GM18517 (cell line): ENCODE measurements at regions not wholly inside any gene's neighbourhood (a gene's known extent, or its start where the extent isn't known, plus 50 kb on each side); places are given as distances from the start of the nearest gene placed in this dataset.
"Not testable (repeated sequence)": the region's sequence is repeated elsewhere in the genome, so short reads cannot be mapped to it uniquely, and the experiment has no call there.

ENCODE experiments used
- ATAC-seq: cut with Tn5 transposase; IDR thresholded peaks from one replicate; pipeline ENCODE4 v1.9.1; 2021; ENCODE audit warnings: mild to moderate bottlenecking, moderate library complexity; ENCODE audit not compliant: unreplicated experiment

DNA sequence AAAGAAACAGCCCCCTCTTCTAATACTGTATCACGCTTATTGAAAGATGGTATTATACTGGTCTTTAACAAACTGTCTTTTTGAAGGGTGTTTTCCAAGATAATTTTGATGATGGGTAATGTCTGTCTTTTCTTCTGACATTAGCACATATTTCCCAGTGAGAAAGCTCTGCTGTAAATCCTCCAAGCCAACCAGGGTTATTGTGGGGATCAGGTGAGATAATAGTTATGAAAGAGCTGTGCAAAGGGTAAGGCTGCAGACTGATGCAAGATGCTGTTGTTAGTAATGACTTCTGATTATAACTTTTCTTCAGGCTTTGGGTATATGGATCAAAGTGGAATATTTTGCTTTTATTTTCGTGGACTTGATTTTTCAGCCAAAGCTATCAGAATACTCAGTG, 581.7 kb downstream of the REEP3 start:
- no peak for ATAC-seq

- no peak for ATAC-seq
Measured at GRCh38 chr10:64103750-64104470, 582.7 kb downstream of the REEP3 start.

DNA sequence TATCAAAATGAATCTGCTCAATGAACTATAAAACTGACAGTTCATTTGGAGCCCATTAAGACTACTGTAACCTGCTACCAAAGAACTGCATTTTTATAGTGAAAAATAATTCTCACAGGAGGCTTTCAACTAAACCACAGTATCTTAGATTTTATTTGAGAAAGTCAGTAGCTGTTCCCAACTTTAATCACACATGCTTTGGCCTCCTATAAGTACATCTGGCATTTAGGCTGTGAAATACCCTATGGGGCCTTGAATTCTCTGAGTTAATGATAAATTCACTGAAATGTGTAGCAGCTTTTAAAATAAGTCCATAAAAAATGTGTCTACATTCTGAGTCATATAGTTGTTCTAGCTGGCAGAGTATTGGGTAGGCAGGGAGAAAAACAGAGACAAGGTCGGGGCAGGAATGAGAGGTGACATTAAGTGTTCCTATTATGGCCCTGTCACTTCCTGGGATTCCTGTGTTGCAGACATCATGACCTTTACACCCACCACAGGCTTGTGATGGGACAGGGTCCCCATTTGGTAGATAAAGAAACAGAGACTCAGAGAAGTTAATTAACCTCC, 588.8 kb downstream of the REEP3 start:
- no peak for ATAC-seq

GRCh38 chr10:64112701-64113355, 591.6 kb downstream of the REEP3 start:
- ATAC-seq: no peak

DNA sequence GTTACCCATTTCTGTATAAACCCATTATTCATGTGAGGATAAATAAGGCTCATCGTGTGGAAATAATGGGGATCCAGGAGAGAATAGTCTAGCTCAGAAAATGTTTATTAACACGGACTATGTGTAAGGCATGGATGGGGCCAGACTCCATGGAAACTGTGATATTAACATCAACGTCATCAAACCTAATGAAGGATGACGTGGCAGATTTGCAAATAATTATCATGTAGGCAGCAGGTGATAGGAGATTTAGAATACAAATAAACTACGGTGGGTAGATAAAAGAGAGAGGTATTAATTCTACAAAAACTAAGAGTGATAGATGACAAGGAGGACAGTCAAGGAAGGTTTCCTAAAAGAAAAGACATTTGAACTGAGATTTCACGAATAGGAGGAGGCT, 592.2 kb downstream of the REEP3 start:
- no peak for ATAC-seq

DNA sequence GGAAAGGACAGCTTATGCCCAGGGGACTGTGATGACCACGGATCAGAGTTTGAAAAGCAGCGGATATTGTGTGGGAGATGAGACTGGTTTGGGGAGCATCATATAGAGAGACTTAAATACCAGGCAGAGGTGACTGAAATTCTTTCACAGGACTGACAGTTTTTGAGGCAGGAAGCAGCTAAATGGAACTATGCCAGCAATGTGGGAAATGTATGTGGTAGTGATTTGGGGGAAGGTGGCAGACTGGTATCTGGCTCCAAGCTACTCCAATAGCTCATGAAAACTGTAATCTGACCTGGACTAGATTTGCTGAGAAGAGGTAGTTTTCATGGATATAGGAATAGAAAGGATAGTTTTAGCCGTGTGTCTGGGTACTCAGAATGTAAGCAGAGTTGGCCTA, 592.6 kb downstream of the REEP3 start:
- no peak for ATAC-seq

- ATAC-seq: no peak
Measured at GRCh38 chr10:64115471-64115870, 594.3 kb downstream of the REEP3 start.

GRCh38 chr10:64115908-64116643, 594.9 kb downstream of the REEP3 start:
- no peak for ATAC-seq

GRCh38 chr10:64116707-64117106, 595.5 kb downstream of the REEP3 start:
- ATAC-seq: no peak

DNA sequence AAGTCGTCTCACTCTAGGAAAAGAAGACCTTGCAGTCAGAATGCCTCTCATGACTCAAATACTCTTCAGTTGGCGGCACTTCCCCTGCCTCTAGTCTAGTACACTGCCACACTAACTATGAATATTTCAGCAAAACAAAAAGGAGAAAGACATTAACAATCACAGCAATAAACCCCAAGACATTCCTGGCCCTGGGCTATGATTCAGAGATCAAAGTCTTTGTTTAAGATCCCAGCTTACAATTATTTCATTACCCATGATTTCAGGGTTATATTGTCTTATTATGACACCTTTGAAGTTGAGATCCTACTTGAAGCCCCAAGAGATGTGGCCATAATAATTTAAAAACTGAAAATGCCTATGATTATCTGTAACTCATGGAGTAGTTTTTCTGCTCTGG, 597.5 kb downstream of the REEP3 start:
- no peak for ATAC-seq

DNA sequence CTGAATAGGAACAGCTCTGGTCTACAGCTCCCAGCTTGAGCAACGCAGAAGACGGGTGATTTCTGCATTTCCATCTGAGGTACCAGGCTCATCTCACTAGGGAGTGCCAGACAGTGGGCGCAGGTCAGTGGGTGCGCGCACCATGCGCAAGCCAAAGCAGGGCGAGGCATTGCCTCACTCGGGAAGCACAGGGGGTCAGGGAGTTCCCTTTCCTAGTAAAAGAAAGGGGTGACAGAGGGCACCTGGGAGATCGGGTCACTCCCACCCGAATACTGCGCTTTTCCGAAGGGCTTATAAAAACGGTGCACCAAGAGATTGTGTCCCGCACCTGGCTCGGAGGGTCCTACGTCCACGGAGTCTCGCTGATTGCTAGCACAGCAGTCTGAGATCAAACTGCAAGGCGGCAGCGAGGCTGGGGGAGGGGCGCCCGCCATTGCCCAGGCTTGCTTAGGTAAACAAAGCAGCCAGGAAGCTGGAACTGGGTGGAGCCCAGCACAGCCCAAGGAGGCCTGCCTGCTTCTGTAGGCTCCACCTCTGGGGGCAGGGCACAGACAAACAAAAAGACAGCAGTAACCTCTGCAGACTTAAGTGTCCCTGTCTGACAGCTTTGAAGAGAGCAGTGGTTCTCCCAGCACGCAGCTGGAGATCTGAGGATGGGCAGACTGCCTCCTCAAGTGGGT, 599.2 kb downstream of the REEP3 start:
- ATAC-seq: not testable (repeated sequence)

DNA sequence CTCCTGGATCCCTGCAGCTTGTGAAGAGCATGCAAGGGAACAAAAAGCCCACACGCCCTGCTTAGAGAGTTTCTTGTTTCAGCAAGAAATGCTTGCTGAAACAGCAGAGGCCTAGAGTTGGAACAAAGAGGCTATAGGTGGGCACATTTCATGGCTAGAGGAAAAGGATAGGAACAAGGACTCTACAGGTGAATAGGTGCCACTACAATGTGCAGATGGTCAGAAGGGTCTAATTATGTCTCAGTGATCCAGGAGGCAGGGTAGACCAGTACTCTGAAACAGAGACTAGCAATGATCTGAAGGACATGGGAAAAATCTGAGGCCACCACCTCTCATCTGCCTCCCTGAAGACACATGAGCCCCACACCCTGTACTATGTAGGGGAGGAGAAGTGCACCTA, 609.0 kb downstream of the REEP3 start:
- ATAC-seq: no peak

DNA sequence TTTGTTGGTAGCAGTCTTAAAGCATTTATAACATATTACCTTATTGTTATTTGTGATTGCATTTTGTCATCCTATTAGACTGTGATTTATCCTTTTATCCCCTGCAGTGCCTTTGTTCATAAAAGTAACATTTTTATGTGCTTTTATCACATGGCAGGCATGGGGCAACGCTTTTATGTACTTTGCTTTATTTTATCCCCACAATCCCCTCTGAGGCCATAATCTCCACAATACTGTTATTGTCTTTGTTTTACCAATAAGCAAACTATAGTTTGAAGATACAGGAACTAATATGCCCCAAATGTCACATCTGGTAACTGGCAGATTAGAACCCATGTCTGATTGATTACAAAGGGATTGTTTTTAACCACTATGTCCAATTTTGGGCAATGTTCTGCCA, 613.5 kb downstream of the REEP3 start:
- ATAC-seq: no peak

- ATAC-seq: no peak
Measured at GRCh38 chr10:64142395-64142794, 621.2 kb downstream of the REEP3 start.

DNA sequence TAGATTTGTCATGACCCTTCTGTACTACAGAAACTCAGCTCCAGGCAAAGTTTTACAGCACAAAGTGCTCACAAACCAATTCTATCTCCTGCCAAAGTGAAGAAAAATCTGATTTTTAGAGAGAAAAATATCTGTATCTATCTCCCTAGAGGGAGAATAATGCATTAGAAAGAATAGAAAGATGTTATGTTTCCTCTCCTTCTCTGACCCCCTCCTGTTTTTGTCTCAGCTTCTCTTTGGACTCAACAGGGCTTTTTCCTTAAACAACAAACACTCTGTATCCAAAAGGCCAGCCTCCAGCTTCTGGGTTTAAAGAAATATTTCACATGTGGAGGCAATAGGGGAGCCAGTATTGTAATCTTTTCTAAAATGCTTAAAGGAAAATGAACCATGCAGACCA, 627.4 kb downstream of the REEP3 start:
- no peak for ATAC-seq

DNA sequence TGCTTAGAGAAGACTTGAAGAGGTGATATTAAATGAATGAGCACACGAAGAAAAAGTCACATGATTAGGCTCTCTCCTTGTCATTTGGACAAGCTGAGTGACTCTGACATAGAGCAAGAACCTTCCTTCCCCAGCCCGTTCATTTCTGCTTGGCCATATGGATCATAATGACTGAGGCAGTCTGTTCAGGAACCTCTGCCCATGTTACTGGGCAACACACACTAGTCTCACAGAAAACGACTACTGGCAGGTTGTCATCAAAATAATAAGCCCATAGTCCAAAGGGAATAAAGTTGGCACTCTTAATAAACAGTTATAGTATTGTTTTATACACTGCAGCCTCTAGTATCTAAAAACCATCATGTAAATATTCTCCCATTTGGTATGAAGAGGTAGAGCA, 635.0 kb downstream of the REEP3 start:
- ATAC-seq: no peak

- no peak for ATAC-seq
Measured at GRCh38 chr10:64158551-64158950, 637.4 kb downstream of the REEP3 start.

DNA sequence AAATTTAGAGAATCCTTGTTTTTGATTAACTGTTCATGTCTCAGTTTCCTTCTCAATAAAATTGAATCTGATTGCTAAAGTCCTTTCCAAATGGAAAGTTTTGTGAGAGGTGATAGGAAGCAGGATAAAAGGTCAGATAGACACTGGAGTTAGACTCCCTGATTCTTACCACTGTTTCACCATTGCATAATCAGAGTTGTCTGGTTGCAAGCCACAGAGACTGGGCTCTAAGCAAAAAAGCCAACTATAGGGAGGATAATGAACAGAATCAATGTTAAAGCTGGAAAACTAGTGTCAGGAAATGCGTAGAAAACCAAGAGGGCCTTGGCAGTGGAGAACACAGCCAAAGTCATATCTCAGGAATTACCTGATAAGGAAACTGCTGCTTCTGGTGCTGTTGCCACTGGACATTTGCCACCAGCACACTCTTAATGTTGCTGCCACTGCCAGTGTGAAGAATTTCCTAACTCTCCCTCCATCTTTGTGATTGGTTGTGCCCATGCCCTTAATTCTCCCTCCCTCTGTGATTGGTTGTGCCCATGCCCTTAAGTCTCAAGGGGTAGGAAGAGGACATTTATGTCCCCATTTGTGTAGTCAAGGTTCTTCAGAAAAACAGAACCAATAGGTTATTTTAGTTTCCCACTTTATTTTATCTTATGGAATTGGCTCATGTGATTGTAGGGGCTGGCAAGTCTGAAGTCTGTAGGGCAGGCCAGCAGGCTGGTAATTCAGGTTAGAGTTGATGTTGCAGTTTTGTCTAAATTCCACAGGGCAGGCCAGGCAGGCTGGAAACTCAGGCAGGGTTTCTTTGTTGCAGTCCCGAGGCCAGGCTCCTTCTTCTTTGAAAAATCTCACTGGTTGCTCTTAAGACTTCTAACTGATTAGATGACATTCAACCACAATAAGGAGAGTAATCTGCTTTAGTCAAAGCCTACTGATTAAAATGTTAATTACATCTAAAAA, 639.0 kb downstream of the REEP3 start:
- ATAC-seq: no peak

GRCh38 chr10:64170791-64171190, 649.6 kb downstream of the REEP3 start:
- ATAC-seq: no peak

DNA sequence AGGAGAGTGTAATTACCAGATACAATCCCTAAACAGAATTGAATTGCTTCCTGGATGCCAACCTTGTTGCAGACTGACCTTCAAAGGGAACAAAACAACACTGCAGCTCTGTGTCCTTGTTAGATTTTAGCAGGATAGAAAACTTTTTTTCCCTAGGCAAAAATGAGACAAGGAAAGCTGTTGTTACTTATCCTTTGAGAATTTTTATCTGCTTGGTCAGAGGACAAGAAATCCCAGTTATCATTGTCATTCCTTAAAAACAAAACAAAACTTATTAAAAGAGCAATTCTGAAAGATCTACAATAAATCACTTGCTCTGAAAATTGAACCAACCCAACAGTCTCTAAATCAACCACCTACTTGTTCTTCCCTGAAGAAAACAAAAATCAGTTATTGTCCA, 652.6 kb downstream of the REEP3 start:
- ATAC-seq: no peak
